Activated CD8-positive, alpha-beta T cell treated with anti-CD3 and anti-CD28 coated beads for 36 hours (primary cell): ENCODE measurements at regions not wholly inside any gene's neighbourhood (a gene's known extent, or its start where the extent isn't known, plus 50 kb on each side); places are given as distances from the start of the nearest gene placed in this dataset.
"Not testable (repeated sequence)": the region's sequence is repeated elsewhere in the genome, so short reads cannot be mapped to it uniquely, and the experiment has no call there.

Experiments used
- ATAC-seq: fragments of 200-7000 bp; cut with Tn5 transposase; one replicate; pipeline ENCODE4 v1.10.0; 2021; ENCODE audit warnings: mild to moderate bottlenecking, moderate library complexity
- CTCF ChIA-PET: fragments of 350-600 bp; sonication (Branson Sonifier 250); formaldehyde crosslinking; loops from one replicate; lab custom pipeline; 2021; ENCODE audit warnings: antibody characterized with exemption; lab: Charles Lee
- POLR2A ChIA-PET: fragments of 350-600 bp; sonication (Branson Sonifier 250); formaldehyde crosslinking; loops from one replicate; lab custom pipeline; 2021; ENCODE audit warnings: antibody characterized with exemption; lab: Charles Lee
- DNase-seq: peaks from one replicate; pipeline ENCODE4 v3.0.0-alpha.2; 2020
- H3K27ac Mint-ChIP-seq: one replicate; pipeline ENCODE4 v1.8.0; 2021; ENCODE audit warnings: mild to moderate bottlenecking, mixed read lengths
- H3K27me3 Mint-ChIP-seq: one replicate; pipeline ENCODE4 v1.8.0; 2021; ENCODE audit warnings: mixed read lengths
- H3K36me3 Mint-ChIP-seq: one replicate; pipeline ENCODE4 v1.8.0; 2021; ENCODE audit warnings: low read depth, mixed read lengths
- H3K4me1 Mint-ChIP-seq: one replicate; pipeline ENCODE4 v1.8.0; 2021; ENCODE audit warnings: low read depth, mixed read lengths
- H3K4me3 Mint-ChIP-seq: one replicate; pipeline ENCODE4 v1.8.0; 2021; ENCODE audit warnings: mild to moderate bottlenecking, moderate library complexity, mixed read lengths
- H3K9me3 Mint-ChIP-seq: one replicate; pipeline ENCODE4 v1.8.0; 2021; ENCODE audit warnings: mixed read lengths
- intact Hi-C: fragments of 100-400 bp; cut with micrococcal nuclease; formaldehyde crosslinking; loops from one replicate; pipeline ENCODE4 v1.10.0; 2022
- TF ChIP-seq, protein P1 (sequence below): fragments of 200-600 bp; IDR thresholded peaks from one replicate; pipeline ENCODE4 v1.8.0; 2022; ENCODE audit warnings: antibody characterized with exemption, mild to moderate bottlenecking

DNA sequence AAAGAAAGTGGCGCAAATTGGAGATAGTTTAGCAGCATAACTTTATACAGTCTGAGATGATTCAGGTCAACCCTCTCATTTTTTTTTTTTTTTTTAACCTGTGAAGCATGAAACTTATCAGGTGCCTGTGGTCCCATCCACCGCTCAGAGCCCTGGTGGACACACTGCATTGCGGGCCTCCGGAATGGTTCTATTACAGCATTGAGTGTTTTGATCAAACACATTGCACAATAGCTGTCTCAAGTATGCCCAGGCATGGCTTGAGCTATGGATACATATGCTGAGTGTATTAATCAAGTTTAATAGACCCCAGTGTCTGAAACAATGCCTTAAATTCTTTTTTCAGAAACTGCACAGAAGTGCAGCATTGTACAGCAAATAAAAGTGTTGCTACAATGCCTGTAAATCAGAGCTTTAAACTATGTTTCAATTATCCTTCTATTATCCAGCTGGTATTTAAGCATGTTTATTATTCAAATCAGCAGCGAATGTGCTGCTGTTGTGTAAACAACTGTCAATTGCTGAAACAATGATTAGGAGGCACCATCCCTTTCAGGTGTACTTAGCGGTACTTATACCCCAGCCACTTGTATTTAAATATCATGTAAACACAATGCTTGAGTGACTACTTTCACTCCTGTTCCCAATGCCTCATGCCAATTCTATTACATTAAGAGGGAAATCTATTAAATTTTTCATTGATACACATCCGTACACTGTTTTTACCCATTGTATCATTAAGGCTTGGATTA is 456.6 kb downstream of the RPS6KC1 start:
- Mint-ChIP-seq H3K4me3 (no peak overlapping the region), H3K36me3 (no peaks in the 10 kb centered on the region), H3K27me3 (peaks cover 5% of the 10 kb centered on the region), H3K27ac (no peak overlapping the region), H3K4me1 (no peaks in the 10 kb centered on the region), H3K9me3 (peaks cover 3% of the 10 kb centered on the region)
- TF ChIP-seq, protein P1, sequence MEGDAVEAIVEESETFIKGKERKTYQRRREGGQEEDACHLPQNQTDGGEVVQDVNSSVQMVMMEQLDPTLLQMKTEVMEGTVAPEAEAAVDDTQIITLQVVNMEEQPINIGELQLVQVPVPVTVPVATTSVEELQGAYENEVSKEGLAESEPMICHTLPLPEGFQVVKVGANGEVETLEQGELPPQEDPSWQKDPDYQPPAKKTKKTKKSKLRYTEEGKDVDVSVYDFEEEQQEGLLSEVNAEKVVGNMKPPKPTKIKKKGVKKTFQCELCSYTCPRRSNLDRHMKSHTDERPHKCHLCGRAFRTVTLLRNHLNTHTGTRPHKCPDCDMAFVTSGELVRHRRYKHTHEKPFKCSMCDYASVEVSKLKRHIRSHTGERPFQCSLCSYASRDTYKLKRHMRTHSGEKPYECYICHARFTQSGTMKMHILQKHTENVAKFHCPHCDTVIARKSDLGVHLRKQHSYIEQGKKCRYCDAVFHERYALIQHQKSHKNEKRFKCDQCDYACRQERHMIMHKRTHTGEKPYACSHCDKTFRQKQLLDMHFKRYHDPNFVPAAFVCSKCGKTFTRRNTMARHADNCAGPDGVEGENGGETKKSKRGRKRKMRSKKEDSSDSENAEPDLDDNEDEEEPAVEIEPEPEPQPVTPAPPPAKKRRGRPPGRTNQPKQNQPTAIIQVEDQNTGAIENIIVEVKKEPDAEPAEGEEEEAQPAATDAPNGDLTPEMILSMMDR = no peak
- CTCF ChIA-PET = no interaction called here
- DNase-seq = no peak
- no peak for ATAC-seq
- POLR2A ChIA-PET = no interaction called here
- intact Hi-C loops = no loop called here

- Mint-ChIP-seq H3K4me3 (no peak overlapping the region), H3K36me3 (no peaks in the 10 kb centered on the region), H3K27ac (no peak overlapping the region), H3K9me3 (no peaks in the 10 kb centered on the region), H3K4me1 (no peaks in the 10 kb centered on the region), H3K27me3 (peaks cover 5% of the 10 kb centered on the region)
- ATAC-seq (no peak), DNase-seq (no peak)
- TF ChIP-seq, protein P1 = no peak
- POLR2A ChIA-PET = no interaction called here
- CTCF ChIA-PET = no interaction called here
- intact Hi-C loops = no loop called here
Observed at GRCh38 chr1:213511173-213511572, 460.1 kb downstream of the RPS6KC1 start.

- Mint-ChIP-seq H3K9me3 (no peaks in the 10 kb centered on the region), H3K4me1 (no peaks in the 10 kb centered on the region), H3K4me3 (no peak overlapping the region), H3K36me3 (no peaks in the 10 kb centered on the region), H3K27me3 (peaks cover 5% of the 10 kb centered on the region), H3K27ac (no peak overlapping the region)
- DNase-seq (no peak), ATAC-seq (no peak)
- intact Hi-C loops = no loop called here
- TF ChIP-seq, protein P1 = no peak
- CTCF ChIA-PET = no interaction called here
- POLR2A ChIA-PET = no interaction called here
Observed at GRCh38 chr1:213512316-213512715, 461.3 kb downstream of the RPS6KC1 start.

GRCh38 chr1:213513006-213513405 is 462.0 kb downstream of the RPS6KC1 start:
- TF ChIP-seq, protein P1 = no peak
- intact Hi-C loops = no loop called here
- CTCF ChIA-PET = no interaction called here
- POLR2A ChIA-PET = no interaction called here
- Mint-ChIP-seq H3K36me3 (no peaks in the 10 kb centered on the region), H3K27me3 (peaks cover 5% of the 10 kb centered on the region), H3K4me1 (no peaks in the 10 kb centered on the region), H3K9me3 (no peaks in the 10 kb centered on the region), H3K4me3 (no peak overlapping the region), H3K27ac (no peak overlapping the region)
- ATAC-seq (no peak), DNase-seq (no peak)

GRCh38 chr1:213514408-213515179 is 463.6 kb downstream of the RPS6KC1 start:
- intact Hi-C loops, DNase-seq, H3K27me3 Mint-ChIP-seq, POLR2A ChIA-PET, ATAC-seq, H3K4me3 Mint-ChIP-seq, H3K4me1 Mint-ChIP-seq, CTCF ChIA-PET, H3K36me3 Mint-ChIP-seq, H3K27ac Mint-ChIP-seq, H3K9me3 Mint-ChIP-seq: not testable (repeated sequence)
